Posterior vena cava (tissue), 2 donors: ENCODE measurements at regions not wholly inside any gene's neighbourhood (a gene's known extent, or its start where the extent isn't known, plus 50 kb on each side); places are given as distances from the start of the nearest gene placed in this dataset.
"Not testable (repeated sequence)": the region's sequence is repeated elsewhere in the genome, so short reads cannot be mapped to it uniquely, and the experiment has no call there.

Experiments
- DNase-seq: peaks from one replicate; pipeline ENCODE4 v3.0.0-alpha.2; 2020; ENCODE audit warnings: low spot score
- intact Hi-C, 2 donors: fragments of 100-400 bp; cut with DNase I; formaldehyde crosslinking; loops; one replicate each; pipeline versions ENCODE4 v1.14.1 to v1.14.2; 2022 to 2023
- donor health status: DM: yes; HTN: yes; CAD: no.
- donor health status: DM: yes; HTN: yes; CAD: no.

DNA sequence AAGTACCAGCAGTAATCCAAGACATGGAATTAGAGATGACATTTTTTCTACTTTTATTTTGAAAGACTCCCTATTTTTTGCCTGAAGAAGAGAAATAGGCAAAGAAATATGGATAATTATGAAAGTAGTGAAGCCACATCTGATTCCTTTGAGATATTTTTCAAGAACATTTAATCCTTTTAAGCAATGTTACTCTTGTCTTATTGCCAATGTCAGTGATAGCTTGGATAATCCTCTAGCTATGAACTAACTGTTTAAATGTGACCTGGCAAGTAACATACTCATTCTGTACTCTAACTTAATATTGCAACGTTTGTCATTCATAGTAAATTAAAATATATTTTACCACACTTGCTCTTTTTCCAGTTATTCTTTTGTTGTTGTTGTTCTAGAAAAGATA, 181.3 kb downstream of the VEGFC start:
- intact Hi-C loops = no loop called here
- no peak for DNase-seq

DNA sequence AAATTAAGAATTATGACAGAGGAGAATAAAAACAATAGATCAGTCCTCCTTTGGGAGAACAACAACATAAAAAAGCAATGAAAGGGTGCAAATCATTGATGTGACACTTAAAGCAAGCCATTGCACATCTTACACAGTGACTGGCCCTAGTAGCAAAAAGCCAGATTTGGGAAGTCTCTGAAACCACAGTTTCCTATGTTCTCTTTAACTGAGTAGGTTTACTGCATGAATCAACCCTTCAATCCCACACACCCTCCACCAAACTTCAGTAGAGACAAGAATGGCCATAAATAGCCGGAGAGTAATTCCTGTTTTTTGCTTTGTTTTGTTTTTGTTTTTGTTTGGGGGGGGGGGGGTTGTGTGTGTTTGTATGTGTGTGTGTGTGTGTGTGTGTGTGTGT, 180.8 kb downstream of the VEGFC start:
- DNase-seq = no peak
- intact Hi-C loops = no loop called here

DNA sequence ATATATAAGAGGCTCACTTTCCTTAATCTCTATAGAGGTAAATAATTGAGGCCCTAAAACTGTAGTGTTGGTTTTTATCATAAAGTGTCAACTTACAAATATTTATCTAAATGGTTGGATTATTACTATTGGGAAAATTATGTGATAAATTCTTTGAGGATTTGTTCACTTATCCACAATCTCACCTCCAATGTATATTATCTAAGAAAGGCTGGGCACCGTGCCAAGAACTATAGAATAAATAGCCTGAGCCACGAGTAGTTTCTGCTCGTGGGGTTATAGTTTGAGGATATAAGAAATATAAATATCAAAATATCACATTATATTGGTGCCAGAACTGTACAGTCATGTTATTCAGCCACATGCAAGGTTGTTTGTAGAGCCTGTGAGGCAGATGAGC, 177.9 kb downstream of the VEGFC start:
- no peak for DNase-seq
- intact Hi-C loops = no loop called here

DNA sequence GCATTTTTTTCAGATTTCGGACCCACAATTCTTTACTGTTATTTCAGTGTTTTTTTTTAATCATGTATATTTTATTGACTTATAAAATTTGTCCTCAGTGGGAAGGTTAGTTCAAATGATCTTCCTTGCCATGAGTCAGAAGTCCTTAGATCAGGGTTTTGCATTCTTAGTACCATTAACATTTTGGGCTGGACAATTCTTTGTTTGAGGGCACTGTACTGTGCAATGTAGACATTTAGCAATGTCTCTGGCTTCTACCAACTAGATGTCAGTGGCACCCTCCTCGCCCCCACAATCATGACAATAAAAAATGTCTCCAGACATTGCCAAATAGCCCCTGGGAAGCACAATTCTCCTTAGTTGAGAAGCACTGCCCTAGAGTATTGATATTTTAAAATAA, 176.6 kb downstream of the VEGFC start:
- intact Hi-C loops = no loop called here
- no peak for DNase-seq

DNA sequence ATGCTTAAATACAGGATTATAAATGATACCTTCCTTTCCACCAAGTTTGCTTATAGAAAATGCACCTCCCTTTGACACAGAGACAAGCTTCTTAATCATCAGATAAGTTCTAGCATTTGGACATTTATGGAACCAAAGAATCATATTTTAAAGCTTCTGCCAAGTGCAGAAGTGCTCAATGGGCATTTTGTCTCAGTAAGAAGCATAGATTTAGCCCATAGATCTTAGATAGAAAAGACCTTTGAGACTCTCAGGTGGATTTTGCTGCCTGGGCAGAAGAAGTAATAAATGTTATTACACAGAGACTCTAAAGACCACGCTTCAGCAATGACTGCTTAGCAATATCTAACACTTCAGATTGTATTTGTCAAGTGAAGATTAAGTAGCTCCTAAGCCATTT, 174.6 kb downstream of the VEGFC start:
- intact Hi-C loops = no loop called here
- DNase-seq = no peak

DNA sequence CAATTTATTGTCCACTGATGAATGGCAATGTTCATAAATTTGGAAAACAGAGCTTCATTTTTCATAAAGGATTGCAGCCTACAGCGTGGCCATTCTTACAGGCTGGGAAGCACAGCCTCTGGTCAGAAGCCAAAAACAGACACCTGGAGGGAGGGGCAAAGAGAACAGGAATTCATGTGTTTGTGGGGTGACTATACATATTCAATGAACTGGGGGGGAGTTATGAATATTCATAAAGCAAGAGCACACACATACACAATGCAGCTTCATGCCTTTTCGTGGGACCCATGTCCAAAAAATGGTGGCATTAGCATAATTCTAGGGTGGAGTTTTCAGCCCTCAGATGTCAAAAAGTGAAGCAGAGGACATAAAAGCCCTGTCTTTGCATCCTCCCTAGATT, 173.3 kb downstream of the VEGFC start:
- DNase-seq = no peak
- intact Hi-C loops = no loop called here

DNA sequence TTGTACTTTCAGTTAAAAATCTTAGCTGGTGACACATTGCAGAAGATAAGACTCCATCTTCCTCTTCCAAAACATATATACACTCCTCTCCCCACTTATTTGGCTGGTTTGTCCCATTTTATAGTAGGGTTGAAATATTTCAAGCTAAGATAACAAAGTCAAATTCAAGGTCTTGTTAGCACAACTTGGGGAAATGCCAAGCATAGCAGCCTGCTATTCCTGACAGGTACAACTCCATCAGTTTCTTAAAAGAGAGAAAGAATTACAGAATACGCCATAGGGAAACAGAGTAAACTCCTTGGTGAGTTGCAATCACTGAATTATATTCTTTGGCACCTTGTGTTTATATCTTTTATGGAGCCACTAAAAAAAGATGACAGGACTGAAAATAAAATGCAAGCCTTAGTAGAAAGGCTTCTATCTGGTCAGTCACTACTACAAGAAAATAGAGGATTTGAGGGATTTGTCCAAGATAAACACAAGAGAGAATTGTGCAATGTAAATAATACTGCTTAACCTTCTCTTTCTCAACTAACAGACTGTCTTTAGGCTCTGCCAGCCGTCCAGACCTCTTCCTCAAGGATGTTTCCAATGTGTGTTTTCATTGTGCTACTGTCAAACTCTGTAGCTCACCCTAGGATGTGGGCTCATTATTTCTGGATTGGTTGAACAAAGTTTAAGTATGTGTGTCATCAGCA, 170.3 kb downstream of the VEGFC start:
- no peak for DNase-seq
- intact Hi-C loops = no loop called here

DNA sequence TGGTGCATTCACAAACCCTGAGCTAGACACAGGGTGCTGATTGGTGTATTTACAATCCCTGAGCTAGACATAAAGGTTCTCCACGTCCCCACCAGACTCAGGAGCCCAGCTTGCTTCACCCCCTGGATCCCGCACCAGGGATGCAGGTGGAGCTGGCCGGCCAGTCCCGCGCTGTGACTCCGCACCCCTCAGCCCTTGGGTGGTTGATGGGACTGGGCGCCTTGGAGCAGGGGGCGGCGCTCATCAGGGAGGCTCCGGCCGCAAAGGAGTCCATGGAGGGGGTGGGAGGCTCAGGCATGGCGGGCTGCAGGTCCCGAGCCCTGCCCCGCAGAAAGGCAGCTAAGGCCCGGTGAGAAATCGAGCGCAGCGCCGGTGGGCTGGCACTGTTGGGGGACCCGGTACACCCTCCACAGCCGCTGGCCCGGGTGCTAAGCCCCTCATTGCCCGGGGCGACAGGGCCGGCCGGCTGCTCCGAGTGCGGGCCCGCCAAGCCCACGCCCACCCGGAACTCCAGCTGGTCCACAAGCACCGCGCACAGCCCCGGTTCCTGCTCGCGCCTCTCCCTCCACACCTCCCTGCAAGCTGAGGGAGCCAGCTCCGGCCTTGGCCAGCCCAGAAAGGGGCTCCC, 167.6 kb downstream of the VEGFC start:
- intact Hi-C loops = loop anchor here in 1 of 2 donors (5.0 kb wide), 1 partner anchor 558 kb away; the partner anchor contains the start of gene WDR17
- not testable (repeated sequence) for DNase-seq

DNA sequence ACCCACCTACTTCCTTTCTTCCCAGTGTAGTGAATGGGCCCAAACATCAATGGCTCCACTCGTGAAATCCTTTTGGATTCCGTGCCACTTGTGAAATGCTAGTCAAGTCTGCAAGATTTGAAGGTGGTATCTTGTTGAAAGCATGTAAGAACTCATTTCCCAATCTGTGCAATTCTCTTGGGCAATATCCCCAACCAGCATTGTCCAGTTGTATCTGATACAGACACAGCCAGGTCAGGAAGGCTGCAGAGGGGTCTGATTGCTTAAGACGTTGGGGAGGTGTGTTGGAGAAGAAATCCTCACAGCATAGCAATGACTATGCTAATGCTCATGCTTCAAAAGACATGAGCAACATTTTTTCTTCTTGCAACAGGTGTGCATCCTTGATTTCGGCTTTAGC, 164.8 kb downstream of the VEGFC start:
- intact Hi-C loops = loop anchor here in 1 of 2 donors (5.0 kb wide), 1 partner anchor 561 kb away; the partner anchor contains the start of gene WDR17
- no peak for DNase-seq

DNA sequence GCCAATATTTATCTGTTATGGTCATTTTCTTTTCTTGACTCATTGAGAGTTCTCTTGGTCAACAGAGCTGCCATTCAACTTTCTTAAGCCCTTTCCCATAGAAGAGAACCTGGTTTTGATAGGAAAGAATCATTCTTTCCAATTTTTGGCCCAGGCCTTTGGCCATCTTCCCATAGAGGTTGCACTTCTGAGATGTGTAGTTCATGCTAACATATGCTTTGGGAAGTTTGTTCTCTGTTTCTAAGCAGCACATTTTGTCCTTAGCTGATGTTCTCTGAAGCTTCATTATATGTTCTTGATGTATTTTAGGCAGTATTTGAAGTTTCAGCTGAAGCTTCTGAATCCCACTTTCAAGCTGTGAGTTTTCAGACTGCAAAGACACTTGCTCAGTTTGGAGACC, 161.1 kb downstream of the VEGFC start:
- intact Hi-C loops = no loop called here
- DNase-seq = no peak
